Left lung (tissue), 4 donors: ENCODE measurements at regions not wholly inside any gene's neighbourhood (a gene's known extent, or its start where the extent isn't known, plus 50 kb on each side); places are given as distances from the start of the nearest gene placed in this dataset.

Experiments used
- ATAC-seq: fragments of 200-7000 bp; cut with Tn5 transposase; one replicate; pipeline ENCODE4 v1.9.1; 2020; ENCODE audit warnings: moderate library complexity
- DNase-seq, 4 donors: peaks; one replicate each; pipeline ENCODE4 v3.0.0-alpha.2; 2013 to 2020
- H3K27ac ChIP-seq, 2 donors: fragments of 200-600 bp; sonication (generic) in 1 of 2; one replicate each; pipeline versions ENCODE4 v1.5.0 to v1.8.0; 2020 to 2021
- H3K27me3 ChIP-seq, 2 donors: fragments of 200-600 bp; sonication (generic) in 1 of 2; one replicate each; pipeline versions ENCODE4 v1.5.0 to v1.8.0; 2020 to 2021
- H3K36me3 ChIP-seq, 2 donors: fragments of 200-600 bp; sonication (generic) in 1 of 2; one replicate each; pipeline versions ENCODE4 v1.5.0 to v1.8.0; 2020 to 2021
- H3K4me1 ChIP-seq, 2 donors: fragments of 200-600 bp; one replicate each; pipeline ENCODE4 v1.8.0; 2021
- H3K4me3 ChIP-seq, 2 donors: fragments of 200-600 bp; sonication (generic) in 1 of 2; one replicate each; pipeline versions ENCODE4 v1.5.0 to v1.8.0; 2020 to 2021; ENCODE audit warnings: mild to moderate bottlenecking in 1 of 2
- H3K9me3 ChIP-seq, 2 donors: fragments of 200-600 bp; sonication (generic) in 1 of 2; one replicate each; pipeline versions ENCODE4 v1.5.0 to v1.8.0; 2020 to 2021
- intact Hi-C, 2 donors: fragments of 100-400 bp; cut with DNase I; formaldehyde crosslinking; loops; one replicate each; pipeline versions ENCODE4 v1.11.2 to v1.14.2; 2022
- TF ChIP-seq, protein P1 (sequence below), 2 donors: fragments of 200-600 bp; sonication (generic) in 1 of 2; IDR thresholded peaks; one replicate each; pipeline versions ENCODE4 v1.5.0 to v1.8.0; 2021; ENCODE audit warnings: antibody characterized with exemption in 2 of 2
- donor health status: DM: no; HTN: yes; CAD: no.
- donor health status: DM: no; HTN: no; CAD: no.

- TF ChIP-seq, protein P1, sequence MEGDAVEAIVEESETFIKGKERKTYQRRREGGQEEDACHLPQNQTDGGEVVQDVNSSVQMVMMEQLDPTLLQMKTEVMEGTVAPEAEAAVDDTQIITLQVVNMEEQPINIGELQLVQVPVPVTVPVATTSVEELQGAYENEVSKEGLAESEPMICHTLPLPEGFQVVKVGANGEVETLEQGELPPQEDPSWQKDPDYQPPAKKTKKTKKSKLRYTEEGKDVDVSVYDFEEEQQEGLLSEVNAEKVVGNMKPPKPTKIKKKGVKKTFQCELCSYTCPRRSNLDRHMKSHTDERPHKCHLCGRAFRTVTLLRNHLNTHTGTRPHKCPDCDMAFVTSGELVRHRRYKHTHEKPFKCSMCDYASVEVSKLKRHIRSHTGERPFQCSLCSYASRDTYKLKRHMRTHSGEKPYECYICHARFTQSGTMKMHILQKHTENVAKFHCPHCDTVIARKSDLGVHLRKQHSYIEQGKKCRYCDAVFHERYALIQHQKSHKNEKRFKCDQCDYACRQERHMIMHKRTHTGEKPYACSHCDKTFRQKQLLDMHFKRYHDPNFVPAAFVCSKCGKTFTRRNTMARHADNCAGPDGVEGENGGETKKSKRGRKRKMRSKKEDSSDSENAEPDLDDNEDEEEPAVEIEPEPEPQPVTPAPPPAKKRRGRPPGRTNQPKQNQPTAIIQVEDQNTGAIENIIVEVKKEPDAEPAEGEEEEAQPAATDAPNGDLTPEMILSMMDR (IDR thresholded peaks at IDR 0.05), result no peak
- no peak for DNase-seq
- no peak for ATAC-seq
Measured at GRCh38 chr3:66789580-66790237, 208.4 kb upstream of the KBTBD8 start.

GRCh38 chr3:66792086-66792485 is 206.0 kb upstream of the KBTBD8 start:
- DNase-seq (no peak), ATAC-seq (no peak)
- Histone ChIP-seq H3K27me3 (no peaks in the 10 kb centered on the region), H3K9me3 (no peaks in the 10 kb centered on the region), H3K4me3 (no peak overlapping the region), H3K36me3 (no peaks in the 10 kb centered on the region), H3K4me1 (no peaks in the 10 kb centered on the region), H3K27ac (no peak overlapping the region)
- intact Hi-C loops, result no loop called here
- TF ChIP-seq, protein P1 (IDR thresholded peaks at IDR 0.05), result no peak

More at GRCh38 chr3:66789580-66790237, 208.4 kb upstream of the KBTBD8 start:
- Histone ChIP-seq H3K27ac (no peak overlapping the region), H3K4me1 (no peaks in the 10 kb centered on the region), H3K27me3 (no peaks in the 10 kb centered on the region), H3K36me3 (no peaks in the 10 kb centered on the region), H3K9me3 (peaks cover 0 to under 1% of the 10 kb centered on the region in 2 donors), H3K4me3 (no peak overlapping the region)
- intact Hi-C loops, result no loop called here

- ATAC-seq, result no peak
- intact Hi-C loops, result no loop called here
- H3K36me3 ChIP-seq, result no peaks in the 10 kb centered on the region
Measured at GRCh38 chr3:66795365-66795764, 202.7 kb upstream of the KBTBD8 start.

DNA sequence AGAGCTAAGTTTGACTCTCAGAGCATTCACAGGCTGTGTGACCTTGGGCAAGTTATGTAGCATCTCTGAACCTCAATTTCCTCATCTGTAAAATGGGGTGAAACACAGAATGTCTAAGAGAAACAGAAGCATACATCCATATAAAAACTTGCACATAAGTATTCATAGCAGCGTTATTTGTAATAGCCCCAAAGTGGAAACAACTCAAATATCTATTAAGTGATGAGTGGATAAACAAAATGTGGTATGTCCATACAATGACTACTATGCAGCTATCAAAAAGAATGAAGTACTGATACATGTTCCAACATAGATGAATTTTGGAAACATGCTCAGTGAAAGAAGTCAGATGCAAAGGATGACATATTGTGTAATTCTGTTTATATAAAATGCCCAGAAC is 201.8 kb upstream of the KBTBD8 start:
- TF ChIP-seq, protein P1 (IDR thresholded peaks at IDR 0.05), result no peak
- no peaks in the 10 kb centered on the region for H3K9me3 ChIP-seq
- ATAC-seq (no peak), DNase-seq (no peak)
- peaks cover 0 to 11% of the 10 kb centered on the region in 2 donors for H3K27me3 ChIP-seq
- H3K27ac ChIP-seq, result no peak overlapping the region
- no peaks in the 10 kb centered on the region for H3K4me1 ChIP-seq
- H3K36me3 ChIP-seq, result no peaks in the 10 kb centered on the region
- no peak overlapping the region for H3K4me3 ChIP-seq
- intact Hi-C loops, result no loop called here

More at GRCh38 chr3:66795365-66795764, 202.7 kb upstream of the KBTBD8 start:
- Histone ChIP-seq H3K27ac (no peak overlapping the region), H3K9me3 (no peaks in the 10 kb centered on the region), H3K4me1 (no peaks in the 10 kb centered on the region), H3K4me3 (no peak overlapping the region), H3K27me3 (peaks cover 0 to 11% of the 10 kb centered on the region in 2 donors)
- TF ChIP-seq, protein P1 (IDR thresholded peaks at IDR 0.05), result no peak
- DNase-seq, result no peak

DNA sequence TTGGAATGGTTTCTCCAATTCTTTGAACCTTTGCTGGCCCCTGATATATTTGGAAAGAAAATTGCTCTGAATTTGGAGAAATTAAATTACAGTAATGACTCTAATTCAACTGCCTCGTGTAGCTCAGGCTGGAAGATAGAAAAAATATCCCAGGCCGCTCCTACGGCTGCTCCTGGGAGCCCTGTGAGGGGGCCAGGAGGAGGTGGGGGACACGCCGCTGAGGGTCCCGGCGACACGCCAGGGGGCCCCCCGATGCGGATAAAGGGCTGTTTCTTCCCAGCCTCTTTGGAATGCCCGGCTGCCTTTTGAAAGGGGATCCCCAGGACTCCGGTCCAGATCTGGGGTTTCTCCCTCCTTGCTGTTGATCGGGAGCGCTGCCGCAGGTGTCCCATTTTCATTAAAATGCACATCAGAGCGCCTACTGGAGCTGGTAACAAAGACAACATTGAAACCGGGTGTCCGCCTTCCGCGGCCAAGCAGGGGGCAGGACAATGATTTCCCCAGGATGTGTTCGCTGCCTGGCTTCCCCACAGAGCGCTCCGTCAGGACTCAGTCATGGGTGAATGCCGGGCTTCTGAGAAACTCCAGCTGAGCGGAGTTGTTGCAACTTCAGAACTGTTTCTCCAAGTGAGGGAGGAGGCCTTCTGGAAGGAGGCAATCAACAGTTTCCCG is 200.1 kb upstream of the KBTBD8 start:
- no peak overlapping the region for H3K4me3 ChIP-seq
- no peaks in the 10 kb centered on the region for H3K4me1 ChIP-seq
- ATAC-seq, result peak; percentile 70
- no peaks in the 10 kb centered on the region for H3K36me3 ChIP-seq
- intact Hi-C loops, result no loop called here
- H3K27ac ChIP-seq, result no peak overlapping the region
- no peaks in the 10 kb centered on the region for H3K9me3 ChIP-seq
- peak in 2 of 4 donors; percentile 39 to 50 for DNase-seq
- TF ChIP-seq, protein P1 (IDR thresholded peaks at IDR 0.05), result no peak
- H3K27me3 ChIP-seq, result peaks cover 0 to 11% of the 10 kb centered on the region in 2 donors
